Esophagus squamous epithelium (tissue), 4 donors: ENCODE measurements at regions not wholly inside any gene's neighbourhood (a gene's known extent, or its start where the extent isn't known, plus 50 kb on each side); places are given as distances from the start of the nearest gene placed in this dataset.

ENCODE experiments used
- CTCF ChIP-seq, 6 experiments: fragments of 450-650 bp in 4 of 6; fragments of 200-600 bp in 2 of 6; sonication (generic) in 2 of 6; IDR thresholded peaks; one replicate each; pipeline ENCODE4 v1.5.1; 2016 to 2019; ENCODE audit warnings: antibody characterized with exemption in 6 of 6, mild to moderate bottlenecking in 4 of 6, moderate library complexity in 4 of 6
- POLR2A ChIP-seq, 4 donors: fragments of 450-650 bp; IDR thresholded peaks; one replicate each; pipeline ENCODE4 v1.6.1; 2017; ENCODE audit warnings: antibody characterized with exemption in 4 of 4, mild to moderate bottlenecking in 4 of 4, moderate library complexity in 3 of 4

GRCh38 chr3:107441617-107442016 is 64.4 kb downstream of the CCDC54 start:
- no peak for TF ChIP-seq CTCF (IDR thresholded peaks at IDR 0.05)
- no peak for TF ChIP-seq POLR2A (IDR thresholded peaks at IDR 0.05)
